Loucy (cell line): ENCODE measurements at regions not wholly inside any gene's neighbourhood (a gene's known extent, or its start where the extent isn't known, plus 50 kb on each side); places are given as distances from the start of the nearest gene placed in this dataset.

Experiments used
- H2AFZ ChIP-seq: fragments of 200-600 bp; sonication (generic); 2 replicates; pipeline ENCODE4 v1.6.0; 2016; ENCODE audit warnings: antibody characterized with exemption, mild to moderate bottlenecking, low read length, moderate library complexity
- H3F3A ChIP-seq: fragments of 200-600 bp; 2 replicates; pipeline ENCODE4 v1.6.0; 2016; ENCODE audit warnings: antibody characterized with exemption, low read depth, mild to moderate bottlenecking
- H3K27me3 ChIP-seq: fragments of 200-600 bp; sonication (generic); 2 replicates; pipeline ENCODE4 v1.6.1; 2014; ENCODE audit warnings: low read length, mild to moderate bottlenecking; ENCODE audit not compliant: insufficient read depth, poor library complexity, severe bottlenecking
- H3K36me3 ChIP-seq: fragments of 200-600 bp; sonication (generic); 2 replicates; pipeline ENCODE4 v1.6.1; 2016; ENCODE audit warnings: low read length; ENCODE audit not compliant: insufficient read depth
- H3K4me1 ChIP-seq: fragments of 200-600 bp; sonication (generic); 2 replicates; pipeline ENCODE4 v1.5.1; 2014; ENCODE audit warnings: low read length, mild to moderate bottlenecking; ENCODE audit not compliant: insufficient read depth, poor library complexity, severe bottlenecking
- H3K4me2 ChIP-seq: fragments of 200-600 bp; sonication (generic); 2 replicates; pipeline ENCODE4 v1.6.0; 2014; ENCODE audit warnings: antibody characterized with exemption, low read length, low read depth, mild to moderate bottlenecking; ENCODE audit not compliant: poor library complexity, severe bottlenecking
- H3K4me3 ChIP-seq: fragments of 200-600 bp; sonication (generic); 2 replicates; pipeline ENCODE4 v1.5.1; 2014; ENCODE audit warnings: low read length, mild to moderate bottlenecking, mixed read lengths; ENCODE audit not compliant: poor library complexity, severe bottlenecking
- H3K79me2 ChIP-seq: fragments of 200-600 bp; sonication (generic); 2 replicates; pipeline ENCODE4 v1.6.1; 2014; ENCODE audit warnings: low read length; ENCODE audit not compliant: insufficient read depth
- H3K9ac ChIP-seq: fragments of 200-600 bp; sonication (generic); 2 replicates; pipeline ENCODE4 v1.6.0; 2014; ENCODE audit warnings: mild to moderate bottlenecking, low read depth, low read length, moderate library complexity; ENCODE audit not compliant: poor library complexity, severe bottlenecking
- H3K9me2 ChIP-seq: fragments of 200-600 bp; sonication (generic); replicated peaks from 2 replicates; pipeline ENCODE4 v1.6.1; 2016; ENCODE audit warnings: low read depth, low read length, mixed read lengths
- H3K9me3 ChIP-seq: fragments of 200-600 bp; sonication (generic); 2 replicates; pipeline ENCODE4 v1.6.1; 2014; ENCODE audit warnings: mild to moderate bottlenecking, antibody characterized with exemption, low read length, low read depth; ENCODE audit not compliant: insufficient read depth
- H4K20me1 ChIP-seq: fragments of 200-600 bp; sonication (generic); 2 replicates; pipeline ENCODE4 v1.6.0; 2014; ENCODE audit warnings: antibody characterized with exemption, low read length, mild to moderate bottlenecking; ENCODE audit not compliant: insufficient read depth, poor library complexity, severe bottlenecking
- EZH2phosphoT487 ChIP-seq: fragments of 200-600 bp; IDR thresholded peaks from 2 replicates; pipeline ENCODE4 v1.6.1; 2018; ENCODE audit warnings: antibody characterized with exemption, mild to moderate bottlenecking, moderate library complexity, borderline replicate concordance
- TF ChIP-seq, protein P1 (sequence below): fragments of 200-600 bp; sonication (generic); conservative IDR thresholded peaks from 2 replicates; pipeline ENCODE4 v1.5.1; 2014; ENCODE audit warnings: mild to moderate bottlenecking, antibody characterized with exemption, low read length

DNA sequence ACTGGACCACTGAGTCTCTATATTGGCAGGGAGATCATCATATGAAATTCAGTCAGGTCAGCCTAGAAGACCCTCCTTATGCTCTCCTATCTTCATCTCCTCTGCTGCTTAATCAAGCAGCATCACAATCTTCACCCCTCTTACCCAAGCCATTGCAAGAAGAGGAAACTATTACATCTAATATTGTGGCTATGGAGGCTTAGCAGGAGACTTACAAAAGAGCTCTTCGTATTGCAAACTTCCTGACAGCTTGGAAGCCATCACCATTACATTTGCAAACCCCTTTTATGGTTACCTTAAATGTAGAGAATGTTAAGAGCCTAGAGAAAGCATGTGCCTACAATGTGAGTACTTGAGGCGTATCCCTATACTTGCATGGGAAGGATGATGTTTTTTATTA is 87.2 kb upstream of the STXBP5 start:
- Histone ChIP-seq H3K9me2 (no peaks in the 10 kb centered on the region), H3K27me3 (no peaks in the 10 kb centered on the region), H3F3A (no peaks in the 10 kb centered on the region), H3K4me1 (peaks cover 12% of the 10 kb centered on the region), H2AFZ (no peak overlapping the region), H3K9ac (no peak overlapping the region), H3K4me3 (no peak overlapping the region), H3K36me3 (no peaks in the 10 kb centered on the region), H4K20me1 (no peaks in the 10 kb centered on the region), H3K9me3 (no peaks in the 10 kb centered on the region), H3K79me2 (no peaks in the 10 kb centered on the region), H3K4me2 (no peak overlapping the region)
- TF ChIP-seq EZH2phosphoT487, result no peak
- TF ChIP-seq, protein P1, sequence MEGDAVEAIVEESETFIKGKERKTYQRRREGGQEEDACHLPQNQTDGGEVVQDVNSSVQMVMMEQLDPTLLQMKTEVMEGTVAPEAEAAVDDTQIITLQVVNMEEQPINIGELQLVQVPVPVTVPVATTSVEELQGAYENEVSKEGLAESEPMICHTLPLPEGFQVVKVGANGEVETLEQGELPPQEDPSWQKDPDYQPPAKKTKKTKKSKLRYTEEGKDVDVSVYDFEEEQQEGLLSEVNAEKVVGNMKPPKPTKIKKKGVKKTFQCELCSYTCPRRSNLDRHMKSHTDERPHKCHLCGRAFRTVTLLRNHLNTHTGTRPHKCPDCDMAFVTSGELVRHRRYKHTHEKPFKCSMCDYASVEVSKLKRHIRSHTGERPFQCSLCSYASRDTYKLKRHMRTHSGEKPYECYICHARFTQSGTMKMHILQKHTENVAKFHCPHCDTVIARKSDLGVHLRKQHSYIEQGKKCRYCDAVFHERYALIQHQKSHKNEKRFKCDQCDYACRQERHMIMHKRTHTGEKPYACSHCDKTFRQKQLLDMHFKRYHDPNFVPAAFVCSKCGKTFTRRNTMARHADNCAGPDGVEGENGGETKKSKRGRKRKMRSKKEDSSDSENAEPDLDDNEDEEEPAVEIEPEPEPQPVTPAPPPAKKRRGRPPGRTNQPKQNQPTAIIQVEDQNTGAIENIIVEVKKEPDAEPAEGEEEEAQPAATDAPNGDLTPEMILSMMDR, result no peak

DNA sequence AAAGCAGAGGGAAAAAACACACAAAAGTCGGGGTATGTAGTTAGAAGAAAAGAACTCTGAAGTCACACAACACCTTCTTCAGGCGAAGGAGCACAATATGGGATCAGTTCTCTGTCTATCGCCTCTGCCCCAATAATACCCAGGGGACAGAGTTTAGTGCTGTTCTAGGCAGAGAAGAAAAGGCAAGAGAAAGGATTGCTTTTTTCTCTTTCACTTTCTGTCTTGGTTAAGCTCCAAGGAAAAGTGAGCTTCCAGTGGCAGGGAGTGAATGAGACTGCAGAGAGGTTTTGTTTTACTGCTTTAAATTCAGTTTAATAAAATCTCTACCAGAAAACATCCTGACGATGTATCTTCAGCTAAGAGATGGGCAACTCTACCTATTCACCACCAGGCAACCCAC is 86.6 kb upstream of the STXBP5 start:
- H3K4me3 ChIP-seq, result no peak overlapping the region
- no peak overlapping the region for H2AFZ ChIP-seq
- H4K20me1 ChIP-seq, result no peaks in the 10 kb centered on the region
- no peaks in the 10 kb centered on the region for H3F3A ChIP-seq
- H3K36me3 ChIP-seq, result no peaks in the 10 kb centered on the region
- H3K4me1 ChIP-seq, result peaks cover 12% of the 10 kb centered on the region
- no peaks in the 10 kb centered on the region for H3K9me3 ChIP-seq
- TF ChIP-seq, protein P1, result no peak
- TF ChIP-seq EZH2phosphoT487, result no peak
- no peaks in the 10 kb centered on the region for H3K79me2 ChIP-seq
- no peaks in the 10 kb centered on the region for H3K27me3 ChIP-seq
- H3K4me2 ChIP-seq, result no peak overlapping the region
- no peak overlapping the region for H3K9ac ChIP-seq
- no peaks in the 10 kb centered on the region for H3K9me2 ChIP-seq

DNA sequence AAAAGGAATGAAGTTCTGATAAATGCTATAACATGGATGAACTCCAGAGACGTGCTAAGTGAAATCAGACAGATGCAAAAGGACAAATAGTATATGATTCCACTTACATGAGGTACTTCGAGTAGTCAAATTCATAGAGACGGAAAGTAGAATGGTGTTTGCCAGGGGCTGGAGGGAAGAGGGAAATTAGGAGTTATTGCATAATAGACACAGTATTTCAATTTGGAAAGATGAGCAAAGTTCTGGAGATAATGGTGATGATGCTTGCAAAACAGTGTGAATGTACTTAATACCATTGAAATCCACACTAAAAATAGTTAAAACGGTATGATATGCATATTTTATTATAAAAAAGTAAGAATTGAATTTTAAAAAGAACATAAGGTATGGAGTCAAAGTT is 84.9 kb upstream of the STXBP5 start:
- H3F3A ChIP-seq, result no peaks in the 10 kb centered on the region
- no peak overlapping the region for H2AFZ ChIP-seq
- H3K79me2 ChIP-seq, result no peaks in the 10 kb centered on the region
- H4K20me1 ChIP-seq, result no peaks in the 10 kb centered on the region
- TF ChIP-seq EZH2phosphoT487, result no peak
- no peaks in the 10 kb centered on the region for H3K27me3 ChIP-seq
- no peaks in the 10 kb centered on the region for H3K9me2 ChIP-seq
- no peak overlapping the region for H3K4me3 ChIP-seq
- no peak overlapping the region for H3K9ac ChIP-seq
- H3K4me1 ChIP-seq, result peaks cover 12% of the 10 kb centered on the region
- no peak overlapping the region for H3K4me2 ChIP-seq
- H3K9me3 ChIP-seq, result no peaks in the 10 kb centered on the region
- H3K36me3 ChIP-seq, result no peaks in the 10 kb centered on the region

DNA sequence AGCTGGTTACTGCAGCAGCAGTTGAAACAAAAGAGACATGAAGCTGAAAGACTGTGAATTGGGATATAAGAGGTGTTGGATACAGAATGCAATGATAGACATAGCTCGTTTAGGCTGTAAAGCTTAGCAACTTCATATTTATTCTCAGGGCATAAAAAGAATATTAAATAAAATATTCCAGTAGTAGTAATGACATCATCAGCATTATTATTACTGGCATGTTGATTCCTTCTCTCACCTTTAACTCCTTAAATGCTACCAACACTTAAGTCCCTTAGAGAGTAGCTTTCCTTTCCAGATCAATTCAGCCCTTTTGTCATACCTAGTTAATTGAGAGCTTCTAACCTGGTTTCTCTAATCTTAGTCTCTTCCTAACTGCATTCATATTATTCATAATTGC is 81.4 kb upstream of the STXBP5 start:
- no peak overlapping the region for H3K4me2 ChIP-seq
- H3F3A ChIP-seq, result no peaks in the 10 kb centered on the region
- H3K79me2 ChIP-seq, result no peaks in the 10 kb centered on the region
- no peaks in the 10 kb centered on the region for H3K36me3 ChIP-seq
- H2AFZ ChIP-seq, result no peak overlapping the region
- H3K27me3 ChIP-seq, result no peaks in the 10 kb centered on the region
- no peaks in the 10 kb centered on the region for H3K9me2 ChIP-seq
- H3K4me3 ChIP-seq, result no peak overlapping the region
- no peak for TF ChIP-seq EZH2phosphoT487
- TF ChIP-seq, protein P1, result no peak
- peaks cover 5% of the 10 kb centered on the region for H3K4me1 ChIP-seq
- H4K20me1 ChIP-seq, result no peaks in the 10 kb centered on the region
- H3K9me3 ChIP-seq, result no peaks in the 10 kb centered on the region
- H3K9ac ChIP-seq, result no peak overlapping the region
